Aorta (tissue), 5 donors: ENCODE measurements at regions not wholly inside any gene's neighbourhood (a gene's known extent, or its start where the extent isn't known, plus 50 kb on each side); places are given as distances from the start of the nearest gene placed in this dataset.

Source experiments
- ATAC-seq: fragments of 200-7000 bp; cut with Tn5 transposase; one replicate; pipeline ENCODE4 v1.9.1; 2022; ENCODE audit warnings: moderate library complexity; ENCODE audit not compliant: low FRiP score
- DNase-seq, 2 donors: peaks; one replicate each; pipeline ENCODE4 v3.0.0-alpha.2; 2020
- H3K27ac ChIP-seq, 2 donors: one replicate each; pipeline ENCODE4 v1.5.1; 2013; ENCODE audit warnings: low read length in 2 of 2, mild to moderate bottlenecking in 2 of 2, moderate library complexity in 2 of 2, control low read depth in 1 of 2, inconsistent platforms in 1 of 2, low read depth in 1 of 2
- H3K27me3 ChIP-seq, 2 donors: one replicate each; pipeline ENCODE4 v1.6.1; 2013; ENCODE audit warnings: control low read depth in 1 of 2, low read length in 1 of 2, mild to moderate bottlenecking in 1 of 2, moderate library complexity in 1 of 2; ENCODE audit not compliant: insufficient read depth in 2 of 2, control insufficient read depth in 1 of 2
- H3K36me3 ChIP-seq, 2 donors: one replicate each; pipeline ENCODE4 v1.6.1; 2013; ENCODE audit warnings: control low read depth in 1 of 2, low read length in 1 of 2, mild to moderate bottlenecking in 1 of 2; ENCODE audit not compliant: insufficient read depth in 2 of 2, control insufficient read depth in 1 of 2
- H3K4me1 ChIP-seq, 2 donors: one replicate each; pipeline ENCODE4 v1.6.1; 2013; ENCODE audit warnings: low read length in 2 of 2, control low read depth in 1 of 2, mild to moderate bottlenecking in 1 of 2, moderate library complexity in 1 of 2; ENCODE audit not compliant: insufficient read depth in 2 of 2, control insufficient read depth in 1 of 2
- H3K4me3 ChIP-seq, 2 donors: one replicate each; pipeline ENCODE4 v1.5.1; 2013; ENCODE audit warnings: low read length in 2 of 2, control low read depth in 1 of 2, mild to moderate bottlenecking in 1 of 2
- H3K9me3 ChIP-seq: one replicate; pipeline ENCODE4 v1.6.1; 2013; ENCODE audit warnings: mild to moderate bottlenecking, low read length; ENCODE audit not compliant: control insufficient read depth
- WGBS, 2 donors: extraction: QIAGEN DNeasy Blood & Tissue Kit; methylation state at CpG; one replicate each; pipeline ENCODE4 v1.1.7; 2013; 5-methylcytosine and 5-hydroxymethylcytosine counted together
- intact Hi-C, 2 donors: fragments of 100-400 bp; cut with DNase I; formaldehyde crosslinking; loops; one replicate each; pipeline versions ENCODE4 v1.14.2 to v1.15.0; 2022
- donor health status: healthy with polysubstance abuse.
- donor health status: Bipolar disorder and iron deficiency.
- donor health status: DM: no; HTN: no; CAD: no.
- donor health status: DM: no; HTN: no; CAD: no.
- donor health status: DM: yes; HTN: yes; CAD: no.

GRCh38 chrX:66920296-66920695 lies 281.4 kb upstream of the EDA2R start:
- intact Hi-C loops, result no loop called here
- no peak for ATAC-seq
- Histone ChIP-seq H3K27me3 (no peaks in the 10 kb centered on the region), H3K36me3 (no peaks in the 10 kb centered on the region), H3K4me1 (peaks cover 0 to 3% of the 10 kb centered on the region in 2 donors), H3K27ac (no peak overlapping the region), H3K9me3 (no peaks in the 10 kb centered on the region), H3K4me3 (no peak overlapping the region)
- WGBS, 2 donors, result 58 to 71% methylated on average over 1 of the region's 1 CpG
- DNase-seq, result no peak

GRCh38 chrX:66919280-66919832 lies 280.5 kb upstream of the EDA2R start:
- H3K4me3 ChIP-seq, result no peak overlapping the region
- H3K36me3 ChIP-seq, result no peaks in the 10 kb centered on the region
- no peak for ATAC-seq
- no peak for DNase-seq
- H3K27ac ChIP-seq, result no peak overlapping the region
- intact Hi-C loops, result no loop called here
- peaks cover 0 to 3% of the 10 kb centered on the region in 2 donors for H3K4me1 ChIP-seq
- no peaks in the 10 kb centered on the region for H3K27me3 ChIP-seq
- 39 to 44% methylated on average over 4 of the region's 4 CpGs for WGBS, 2 donors
- H3K9me3 ChIP-seq, result no peaks in the 10 kb centered on the region

GRCh38 chrX:66918511-66918910 lies 279.6 kb upstream of the EDA2R start:
- no peaks in the 10 kb centered on the region for H3K9me3 ChIP-seq
- H3K4me1 ChIP-seq, result peaks cover 0 to 3% of the 10 kb centered on the region in 2 donors

GRCh38 chrX:66915893-66916292 lies 277.0 kb upstream of the EDA2R start:
- no peak overlapping the region for H3K27ac ChIP-seq
- intact Hi-C loops, result no loop called here
- ATAC-seq (no peak), DNase-seq (no peak)
- no peaks in the 10 kb centered on the region for H3K27me3 ChIP-seq
- peaks cover 0 to 3% of the 10 kb centered on the region in 2 donors for H3K4me1 ChIP-seq
- H3K4me3 ChIP-seq, result no peak overlapping the region
- 42 to 60% methylated on average over 2 of the region's 2 CpGs for WGBS, 2 donors
- no peaks in the 10 kb centered on the region for H3K9me3 ChIP-seq
- H3K36me3 ChIP-seq, result no peaks in the 10 kb centered on the region

More at GRCh38 chrX:66918511-66918910, 279.6 kb upstream of the EDA2R start:
- H3K27ac ChIP-seq, result no peak overlapping the region
- H3K36me3 ChIP-seq, result no peaks in the 10 kb centered on the region
- H3K4me3 ChIP-seq, result no peak overlapping the region
- no peaks in the 10 kb centered on the region for H3K27me3 ChIP-seq
- DNase-seq, result no peak
- 54 to 94% methylated on average over 1 of the region's 1 CpG for WGBS, 2 donors
- intact Hi-C loops, result no loop called here
- no peak for ATAC-seq

- intact Hi-C loops, result no loop called here
- Histone ChIP-seq H3K27me3 (no peaks in the 10 kb centered on the region), H3K27ac (no peak overlapping the region), H3K4me1 (peaks cover 0 to 3% of the 10 kb centered on the region in 2 donors), H3K4me3 (no peak overlapping the region), H3K9me3 (no peaks in the 10 kb centered on the region), H3K36me3 (no peaks in the 10 kb centered on the region)
- 41 to 57% methylated on average over 6 of the region's 6 CpGs for WGBS, 2 donors
- ATAC-seq (no peak), DNase-seq (no peak)
Measured at GRCh38 chrX:66914080-66914479, 275.2 kb upstream of the EDA2R start.

GRCh38 chrX:66912417-66912816 lies 273.5 kb upstream of the EDA2R start:
- ATAC-seq, result no peak
- H3K36me3 ChIP-seq, result no peaks in the 10 kb centered on the region
- H3K9me3 ChIP-seq, result no peaks in the 10 kb centered on the region
- 30 to 55% methylated on average over 2 of the region's 2 CpGs for WGBS, 2 donors
- H3K4me3 ChIP-seq, result no peak overlapping the region
- DNase-seq, result no peak
- intact Hi-C loops, result no loop called here
- H3K27me3 ChIP-seq, result no peaks in the 10 kb centered on the region
- H3K27ac ChIP-seq, result no peak overlapping the region
- peaks cover 0 to 3% of the 10 kb centered on the region in 2 donors for H3K4me1 ChIP-seq

GRCh38 chrX:66902081-66902480 lies 263.2 kb upstream of the EDA2R start:
- no peak overlapping the region for H3K4me3 ChIP-seq
- 53 to 65% methylated on average over 4 of the region's 4 CpGs for WGBS, 2 donors
- H3K27me3 ChIP-seq, result no peaks in the 10 kb centered on the region
- H3K27ac ChIP-seq, result no peak overlapping the region
- H3K4me1 ChIP-seq, result no peaks in the 10 kb centered on the region
- intact Hi-C loops, result no loop called here
- H3K36me3 ChIP-seq, result no peaks in the 10 kb centered on the region
- H3K9me3 ChIP-seq, result no peaks in the 10 kb centered on the region
- DNase-seq (no peak), ATAC-seq (no peak)

- Histone ChIP-seq H3K36me3 (no peaks in the 10 kb centered on the region), H3K27me3 (no peaks in the 10 kb centered on the region), H3K4me1 (no peaks in the 10 kb centered on the region), H3K9me3 (no peaks in the 10 kb centered on the region), H3K4me3 (no peak overlapping the region), H3K27ac (no peak overlapping the region)
- no peak for ATAC-seq
- intact Hi-C loops, result no loop called here
- no peak for DNase-seq
Measured at GRCh38 chrX:66900886-66901285, 262.0 kb upstream of the EDA2R start.

- Histone ChIP-seq H3K9me3 (no peaks in the 10 kb centered on the region), H3K4me3 (no peak overlapping the region), H3K27ac (no peak overlapping the region), H3K36me3 (no peaks in the 10 kb centered on the region), H3K4me1 (no peaks in the 10 kb centered on the region), H3K27me3 (no peaks in the 10 kb centered on the region)
- intact Hi-C loops, result no loop called here
- ATAC-seq (no peak), DNase-seq (no peak)
- 56 to 63% methylated on average over 2 of the region's 2 CpGs for WGBS, 2 donors
Measured at GRCh38 chrX:66892004-66892403, 253.1 kb upstream of the EDA2R start.
